ENCODE measurements at regions not wholly inside any gene's neighbourhood (a gene's known extent, or its start where the extent isn't known, plus 50 kb on each side); places are given as distances from the start of the nearest gene placed in this dataset.
"Not testable (repeated sequence)": the region's sequence is repeated elsewhere in the genome, so short reads cannot be mapped to it uniquely, and the experiment has no call there.

GRCh38 chr12:124648710-124649384, 81.4 kb upstream of the NCOR2 start:
- no peak for DNase-seq

DNA sequence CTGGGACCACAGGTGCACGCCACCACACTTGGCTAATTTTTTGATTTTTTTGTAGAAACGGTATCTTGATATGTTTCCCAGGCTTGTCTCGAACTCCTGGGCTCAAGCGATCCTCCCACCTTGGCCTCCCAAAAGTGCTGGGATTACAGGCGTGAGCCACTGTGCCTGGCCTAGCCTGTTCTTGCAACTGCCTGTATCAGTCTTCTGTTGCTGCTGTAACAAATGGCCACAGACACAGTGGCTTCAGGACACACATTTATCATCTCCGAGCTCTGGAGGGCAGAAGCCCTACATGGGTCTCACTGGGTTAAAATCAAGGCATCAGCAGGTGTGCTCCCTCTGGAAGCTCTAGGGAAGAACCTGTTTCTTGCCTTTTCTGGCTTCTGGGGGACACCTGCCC, 79.9 kb upstream of the NCOR2 start:
- DNase-seq = no peak

DNA sequence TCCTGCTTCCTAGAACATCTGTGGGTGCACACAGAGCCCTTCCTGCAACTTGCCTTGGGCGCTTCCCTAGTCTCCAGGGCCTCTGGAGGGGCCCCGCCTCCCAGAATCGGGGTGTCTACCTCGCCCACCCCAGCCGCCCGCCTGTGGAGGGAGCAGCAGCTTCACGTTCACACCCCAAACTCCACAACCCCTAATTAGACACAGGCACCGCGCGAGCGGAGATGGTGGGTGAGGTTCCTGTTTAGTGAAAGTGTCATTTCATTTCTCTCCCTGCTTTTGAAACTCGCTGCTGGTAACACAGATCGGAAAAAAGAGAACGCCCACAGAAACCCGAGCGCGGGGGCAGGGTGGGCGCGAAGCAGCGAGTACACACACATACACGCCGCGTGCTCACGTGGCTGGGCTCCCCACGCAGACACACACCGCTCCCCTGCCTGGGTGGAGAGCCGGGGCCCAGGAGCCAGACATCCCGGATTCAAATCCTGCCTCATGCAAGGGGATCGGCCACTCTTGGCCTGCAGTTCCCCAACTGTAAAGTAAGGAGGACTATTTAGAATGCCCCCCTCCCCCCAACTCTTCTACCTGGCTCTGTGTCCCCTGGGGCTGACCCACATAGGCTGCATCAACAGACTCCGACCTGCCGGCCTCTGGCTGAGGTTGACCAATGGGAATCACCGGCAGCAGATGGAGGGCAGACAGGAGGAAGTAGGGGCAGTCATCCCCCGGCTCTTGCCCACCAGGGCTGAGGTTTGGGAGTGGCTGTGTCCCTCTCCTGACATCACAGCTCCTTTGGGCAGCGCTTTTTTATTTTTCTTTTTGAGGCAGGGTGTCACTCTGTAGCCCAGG, 79.2 kb upstream of the NCOR2 start:
- peak; percentile 14 for DNase-seq

- no peak for DNase-seq
These were observed 78.3 kb upstream of the NCOR2 start for GRCh38 chr12:124645530-124646244.

- DNase-seq = not testable (repeated sequence)
These were observed 76.4 kb upstream of the NCOR2 start for GRCh38 chr12:124643768-124644167.

DNA sequence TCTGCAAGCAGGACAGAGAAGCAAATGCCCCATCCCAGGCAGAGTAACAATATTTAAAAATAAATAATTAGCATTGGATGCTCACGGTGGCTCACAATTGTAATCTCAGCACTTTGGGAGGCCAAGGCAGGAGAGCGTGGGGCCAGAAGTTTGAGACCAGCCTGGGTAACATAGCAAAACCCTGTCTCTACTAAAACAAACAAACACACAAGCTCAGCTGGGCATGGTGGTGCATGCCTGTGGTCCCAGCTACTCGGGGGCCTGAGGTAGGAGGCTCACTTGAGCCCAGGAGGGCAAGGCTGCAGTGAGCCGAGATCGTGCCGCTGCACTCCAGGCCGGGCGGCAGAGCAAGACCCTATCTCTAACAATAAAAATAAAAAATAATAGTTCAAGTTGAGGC, 74.7 kb upstream of the NCOR2 start:
- no peak for DNase-seq

DNA sequence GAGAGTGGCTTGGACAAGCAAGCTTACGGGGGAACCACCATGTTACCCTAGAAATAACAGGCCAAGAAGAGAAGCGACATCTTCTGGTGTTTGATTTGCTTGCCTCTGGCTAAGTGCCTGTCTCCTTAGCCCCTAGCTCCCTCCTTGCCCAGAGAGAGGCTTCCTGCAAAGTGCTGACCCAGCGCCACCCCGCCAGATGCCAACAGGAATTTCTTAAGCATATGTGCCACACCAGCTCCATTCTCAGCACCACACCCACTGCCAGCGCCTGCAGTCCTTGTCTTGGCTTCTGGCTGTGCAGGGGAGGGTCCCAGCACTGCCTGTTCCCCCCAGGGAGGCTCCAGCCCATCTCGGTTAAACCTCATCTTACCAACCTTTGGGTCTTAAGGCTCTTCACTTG, 74.2 kb upstream of the NCOR2 start:
- no peak for DNase-seq

DNA sequence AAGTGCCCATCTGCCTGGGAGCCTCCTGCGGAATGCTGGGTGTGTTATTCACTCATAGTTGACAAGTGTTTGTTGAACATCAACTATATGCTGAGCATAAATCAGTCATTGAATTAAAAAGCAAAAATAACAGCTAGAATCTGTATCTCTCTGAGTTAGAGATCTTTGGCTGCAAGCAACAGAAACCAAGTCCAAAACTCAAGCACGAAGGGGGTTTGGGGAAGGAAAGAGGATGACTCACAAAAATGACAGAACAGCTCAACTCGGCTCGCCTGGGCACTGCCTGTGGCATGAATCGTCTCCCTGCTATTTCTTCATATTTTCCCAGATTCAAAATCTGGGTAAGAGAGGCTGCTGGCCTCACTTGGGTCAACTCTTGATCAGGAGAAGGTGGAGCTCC, 72.6 kb upstream of the NCOR2 start:
- no peak for DNase-seq

DNA sequence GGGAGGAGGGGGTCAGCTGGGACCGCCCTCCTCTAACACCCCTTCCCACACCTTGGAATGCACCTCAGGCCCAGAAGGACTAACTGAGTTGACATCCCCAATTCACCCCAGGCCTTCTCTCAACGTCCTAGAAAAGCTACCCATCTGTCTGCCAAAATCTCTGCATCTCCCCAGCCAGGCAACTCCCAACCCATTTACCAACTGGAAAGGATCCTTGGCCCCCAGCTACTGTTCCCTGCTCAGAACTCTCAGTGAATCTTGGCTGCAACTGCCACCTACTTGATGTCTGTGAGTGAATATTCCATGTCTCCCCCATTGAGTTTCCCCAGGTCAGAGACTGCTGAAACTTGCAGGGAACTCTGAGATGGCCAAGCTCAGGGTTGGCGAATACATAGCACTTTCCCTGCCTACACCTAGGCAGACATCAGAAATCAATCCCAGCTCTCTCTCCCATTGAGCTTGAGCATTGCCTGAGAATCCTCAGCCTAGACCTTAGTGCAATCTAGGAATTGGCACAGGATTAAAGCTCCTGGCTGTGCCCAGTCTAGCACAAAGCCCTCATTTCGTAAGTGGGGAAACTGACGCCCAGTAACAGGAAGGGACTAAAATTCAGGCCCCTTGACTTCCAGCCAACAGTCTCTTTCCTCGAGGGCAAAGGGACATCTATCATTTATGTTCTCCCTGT, 71.9 kb upstream of the NCOR2 start:
- no peak for DNase-seq

- DNase-seq = no peak
These were observed 70.2 kb upstream of the NCOR2 start for GRCh38 chr12:124637581-124637981.

DNA sequence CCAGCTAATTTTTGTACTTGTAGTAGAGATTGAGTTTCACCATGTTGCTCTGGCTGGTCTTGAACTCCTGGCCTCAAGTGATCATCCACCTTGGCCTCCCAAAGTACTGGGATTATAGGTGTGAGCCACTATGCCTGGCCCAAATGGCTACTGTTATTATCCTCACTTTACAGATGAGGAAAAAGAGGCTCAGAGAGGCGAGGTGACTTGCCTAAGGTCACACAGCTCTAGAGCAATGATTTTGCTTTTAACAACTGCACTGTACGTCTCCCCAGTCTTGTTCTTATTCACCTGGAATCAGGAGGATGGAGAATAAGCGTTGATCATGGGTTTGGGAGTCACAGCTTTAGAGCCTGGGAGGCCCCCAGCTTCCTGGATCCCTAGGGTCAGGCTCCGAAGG, 69.8 kb upstream of the NCOR2 start:
- no peak for DNase-seq

DNA sequence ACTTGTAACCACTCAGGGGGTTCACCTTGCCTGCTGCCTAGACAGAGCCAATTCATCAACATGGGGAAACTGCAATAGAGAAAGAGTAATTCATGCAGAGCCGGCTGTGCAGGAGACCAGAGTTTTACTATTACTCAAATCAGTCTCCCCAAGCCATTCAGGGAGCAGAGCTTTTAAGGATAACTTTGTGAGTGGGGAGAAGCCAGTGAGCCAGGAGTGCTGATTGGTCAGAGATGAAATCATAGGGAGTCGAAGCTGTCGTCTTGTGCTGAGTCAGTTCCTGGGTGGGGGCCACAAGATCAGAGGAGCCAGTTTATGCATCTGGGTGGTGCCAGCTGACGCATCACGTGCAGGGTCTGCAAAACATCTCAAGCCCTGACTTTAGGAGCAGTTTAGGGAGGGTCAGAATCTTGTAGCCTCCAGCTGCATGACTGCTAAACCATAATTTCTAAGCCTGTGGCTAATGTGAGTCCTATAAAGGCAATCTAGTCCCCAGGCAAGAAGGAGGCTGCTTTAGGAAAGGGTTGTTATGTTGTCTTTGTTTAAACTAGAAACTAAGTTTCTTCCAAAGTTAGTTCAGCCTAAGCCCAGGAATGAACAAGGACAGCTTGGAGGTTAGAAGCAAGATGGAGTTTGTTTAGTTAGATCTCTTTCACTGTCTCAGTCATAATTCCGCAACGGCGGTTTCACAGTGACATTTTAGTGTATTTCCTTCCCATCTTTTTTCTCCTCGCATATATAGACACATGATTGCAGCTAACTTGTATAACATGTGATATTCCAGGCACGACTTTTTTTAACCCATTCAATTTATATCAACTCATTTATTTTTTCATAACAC, 68.9 kb upstream of the NCOR2 start:
- peak; percentile 74 for DNase-seq

DNA sequence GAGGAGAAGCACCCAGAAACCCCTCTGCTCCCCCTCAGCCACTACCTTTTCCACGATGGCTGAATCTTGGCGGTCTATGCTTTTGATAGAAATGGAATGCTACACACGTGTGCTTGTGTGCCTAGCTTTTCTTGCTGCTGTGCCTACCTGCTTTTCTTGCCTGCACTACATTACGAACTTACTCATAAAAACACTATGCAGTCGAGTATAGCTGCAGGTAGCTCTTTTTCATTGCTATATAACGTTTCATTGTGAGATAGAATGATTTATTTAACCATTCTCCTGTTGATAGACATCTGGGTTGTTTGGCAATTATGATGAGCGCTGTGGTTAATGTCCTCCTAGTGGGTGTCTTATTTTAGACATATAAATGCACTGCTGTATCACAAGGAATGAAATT, 67.9 kb upstream of the NCOR2 start:
- no peak for DNase-seq

DNA sequence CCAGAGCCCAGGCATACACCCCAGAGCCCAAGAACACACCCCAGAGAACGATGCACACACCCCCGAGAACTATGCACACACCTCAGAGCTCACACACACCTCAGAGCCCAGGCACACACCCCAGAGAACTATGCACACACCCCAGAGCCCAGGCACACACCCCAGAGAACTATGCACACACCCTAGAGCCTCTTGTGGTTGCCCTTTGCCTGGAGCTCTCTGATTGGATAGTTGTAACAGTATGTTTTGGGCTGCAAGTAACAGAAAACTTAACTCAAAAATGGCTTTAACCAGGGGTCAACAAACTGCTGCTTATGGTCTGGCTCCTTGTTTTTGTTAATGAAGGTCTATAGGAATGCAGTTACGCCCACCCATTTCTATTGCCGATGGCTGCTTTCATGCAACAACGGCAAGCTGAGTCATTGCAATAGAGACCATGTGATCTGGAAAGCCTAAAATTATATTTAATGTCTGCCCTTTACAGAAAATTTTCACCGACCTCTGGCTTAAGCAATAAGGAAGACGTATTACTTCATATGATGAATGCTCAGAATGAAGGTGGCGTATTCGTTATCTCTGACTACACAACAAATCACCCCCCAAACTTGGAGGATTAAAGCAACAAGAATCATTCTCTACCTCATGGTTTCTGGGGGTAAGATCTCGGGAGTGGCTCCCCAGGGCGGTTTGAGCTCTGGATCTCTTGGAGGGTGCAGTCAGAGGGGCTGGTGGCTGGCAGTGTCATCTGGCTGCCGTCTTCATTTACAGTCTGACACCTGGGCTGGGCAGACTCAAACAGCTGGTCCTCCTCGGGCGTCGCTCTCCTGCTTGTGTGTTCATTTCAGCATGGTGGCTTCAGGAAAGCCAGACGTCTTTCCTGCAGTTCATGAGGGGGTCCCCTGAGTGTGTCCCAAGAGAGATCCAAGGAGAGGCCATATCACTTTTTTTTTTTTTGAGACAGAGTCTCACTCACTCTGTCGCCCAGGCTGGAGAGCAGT, 66.3 kb upstream of the NCOR2 start:
- no peak for DNase-seq

- no peak for DNase-seq
These were observed 65.1 kb upstream of the NCOR2 start for GRCh38 chr12:124632519-124632984.

GRCh38 chr12:124631681-124632256, 64.4 kb upstream of the NCOR2 start:
- no peak for DNase-seq

DNA sequence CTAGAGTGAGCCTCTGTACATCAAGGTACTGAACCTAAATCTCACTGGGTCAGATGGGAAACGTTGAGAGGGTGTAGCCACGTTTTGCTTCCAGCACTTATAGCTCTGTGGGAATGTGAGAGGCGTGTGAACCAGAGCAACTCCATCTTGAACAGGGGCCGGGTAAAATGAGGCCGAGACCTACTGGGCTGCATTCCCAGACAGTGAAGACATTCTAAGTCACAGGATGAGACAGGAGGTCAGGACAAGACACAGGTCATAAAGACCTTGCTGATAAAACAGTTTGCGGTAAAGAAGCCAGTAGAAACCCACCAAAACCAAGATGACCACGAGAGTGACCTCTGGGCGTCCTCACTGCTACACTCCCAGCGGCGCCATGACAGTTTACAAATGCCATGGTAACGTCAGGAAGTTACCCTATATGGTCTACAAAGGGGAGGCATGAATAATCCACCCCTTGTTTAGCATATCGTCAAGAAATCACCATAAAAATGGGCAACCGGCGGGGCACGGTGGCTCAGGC, 63.4 kb upstream of the NCOR2 start:
- DNase-seq = no peak

DNA sequence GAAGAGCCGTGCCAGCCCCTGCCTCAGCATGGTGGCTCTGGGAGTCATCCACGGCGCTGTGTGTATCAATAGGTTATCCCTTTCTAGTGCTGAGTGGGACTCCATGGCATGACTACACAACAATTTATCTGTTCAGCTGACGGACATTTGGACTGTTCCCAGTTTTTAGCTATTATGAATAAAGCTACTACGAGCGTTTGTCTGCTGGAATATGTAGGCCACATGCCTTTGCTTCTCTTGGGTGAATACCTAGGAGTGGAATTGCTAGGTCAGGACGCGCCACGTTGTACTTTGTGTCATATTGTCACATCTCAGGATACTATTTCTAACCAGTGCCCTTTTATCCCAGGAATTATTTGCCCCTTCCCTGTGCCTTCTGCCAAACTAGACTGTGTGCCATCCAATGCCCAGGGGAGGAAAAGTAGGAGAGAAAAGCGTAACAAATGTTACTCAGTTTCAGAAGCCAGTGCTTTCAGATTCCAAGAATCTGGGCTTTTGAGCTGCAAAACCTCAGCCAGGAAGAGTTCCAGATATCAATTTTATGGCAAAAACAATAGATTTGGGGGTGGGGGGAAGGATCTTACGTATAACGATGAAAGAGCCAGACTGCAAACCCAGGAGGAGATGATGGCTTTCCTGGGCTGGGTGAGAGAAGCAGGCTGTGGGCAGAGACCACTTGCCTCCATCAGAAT, 62.5 kb upstream of the NCOR2 start:
- DNase-seq = no peak

- no peak for DNase-seq
These were observed 61.7 kb upstream of the NCOR2 start for GRCh38 chr12:124629117-124629516.

- no peak for DNase-seq
These were observed 60.5 kb upstream of the NCOR2 start for GRCh38 chr12:124627956-124628355.
